IgD-negative memory B cell (primary cell): ENCODE measurements at regions not wholly inside any gene's neighbourhood (a gene's known extent, or its start where the extent isn't known, plus 50 kb on each side); places are given as distances from the start of the nearest gene placed in this dataset.
"Not testable (repeated sequence)": the region's sequence is repeated elsewhere in the genome, so short reads cannot be mapped to it uniquely, and the experiment has no call there.

Experiments
- H3K27ac Mint-ChIP-seq, 3 donors: one replicate each; pipeline ENCODE4 v1.8.0; 2020 to 2022; ENCODE audit warnings: mild to moderate bottlenecking in 3 of 3, mixed read lengths in 3 of 3, moderate library complexity in 1 of 3
- H3K27me3 Mint-ChIP-seq: one replicate; pipeline ENCODE4 v1.8.0; 2021; ENCODE audit warnings: mixed read lengths
- H3K36me3 Mint-ChIP-seq: one replicate; pipeline ENCODE4 v1.8.0; 2020; ENCODE audit warnings: mild to moderate bottlenecking, mixed read lengths
- H3K4me1 Mint-ChIP-seq, 3 donors: one replicate each; pipeline ENCODE4 v1.8.0; 2020 to 2022; ENCODE audit warnings: mixed read lengths in 3 of 3, mild to moderate bottlenecking in 1 of 3
- H3K4me3 Mint-ChIP-seq, 4 donors: one replicate each; pipeline ENCODE4 v1.8.0; 2020 to 2022; ENCODE audit warnings: mild to moderate bottlenecking in 4 of 4, mixed read lengths in 4 of 4, moderate library complexity in 3 of 4
- H3K9me3 Mint-ChIP-seq, 3 donors: one replicate each; pipeline ENCODE4 v1.8.0; 2020 to 2021; ENCODE audit warnings: mixed read lengths in 3 of 3, mild to moderate bottlenecking in 1 of 3

- H3K27me3 Mint-ChIP-seq, result no peaks in the 10 kb centered on the region
- H3K36me3 Mint-ChIP-seq, result no peaks in the 10 kb centered on the region
- no peaks in the 10 kb centered on the region for H3K4me1 Mint-ChIP-seq
- H3K4me3 Mint-ChIP-seq, result no peak overlapping the region
- H3K9me3 Mint-ChIP-seq, result peaks cover 4 to 18% (median 6%) of the 10 kb centered on the region in 3 donors
- H3K27ac Mint-ChIP-seq, result no peak overlapping the region
Measured at GRCh38 chr6:93040375-93040774, 379.0 kb downstream of the EPHA7 start.

GRCh38 chr6:93036835-93037234, 382.5 kb downstream of the EPHA7 start:
- H3K27ac Mint-ChIP-seq, result no peak overlapping the region
- no peak overlapping the region for H3K4me3 Mint-ChIP-seq
- H3K36me3 Mint-ChIP-seq, result no peaks in the 10 kb centered on the region
- H3K9me3 Mint-ChIP-seq, result peaks cover 3 to 18% (median 4%) of the 10 kb centered on the region in 3 donors
- no peaks in the 10 kb centered on the region for H3K4me1 Mint-ChIP-seq
- no peaks in the 10 kb centered on the region for H3K27me3 Mint-ChIP-seq

GRCh38 chr6:93035756-93036155, 383.6 kb downstream of the EPHA7 start:
- no peak overlapping the region for H3K27ac Mint-ChIP-seq
- no peaks in the 10 kb centered on the region for H3K4me1 Mint-ChIP-seq
- H3K27me3 Mint-ChIP-seq, result no peaks in the 10 kb centered on the region
- no peaks in the 10 kb centered on the region for H3K36me3 Mint-ChIP-seq
- peaks cover 3 to 18% (median 8%) of the 10 kb centered on the region in 3 donors for H3K9me3 Mint-ChIP-seq
- no peak overlapping the region for H3K4me3 Mint-ChIP-seq

GRCh38 chr6:93021235-93021915, 398.0 kb downstream of the EPHA7 start:
- no peaks in the 10 kb centered on the region for H3K4me1 Mint-ChIP-seq
- H3K4me3 Mint-ChIP-seq, result peak overlapping the region in 1 of 4 donors; percentile 14
- no peaks in the 10 kb centered on the region for H3K36me3 Mint-ChIP-seq
- no peaks in the 10 kb centered on the region for H3K27me3 Mint-ChIP-seq
- no peak overlapping the region for H3K27ac Mint-ChIP-seq
- peaks cover 0 to 3% (median 2%) of the 10 kb centered on the region in 3 donors for H3K9me3 Mint-ChIP-seq

GRCh38 chr6:93017626-93018025, 401.7 kb downstream of the EPHA7 start:
- Mint-ChIP-seq H3K27me3 (no peaks in the 10 kb centered on the region), H3K36me3 (no peaks in the 10 kb centered on the region), H3K9me3 (no peaks in the 10 kb centered on the region), H3K4me1 (no peaks in the 10 kb centered on the region), H3K27ac (no peak overlapping the region), H3K4me3 (no peak overlapping the region)

- H3K36me3 Mint-ChIP-seq, result no peaks in the 10 kb centered on the region
- H3K27ac Mint-ChIP-seq, result no peak overlapping the region
- no peak overlapping the region for H3K4me3 Mint-ChIP-seq
- H3K9me3 Mint-ChIP-seq, result no peaks in the 10 kb centered on the region
- H3K27me3 Mint-ChIP-seq, result no peaks in the 10 kb centered on the region
- no peaks in the 10 kb centered on the region for H3K4me1 Mint-ChIP-seq
Measured at GRCh38 chr6:93017213-93017612, 402.1 kb downstream of the EPHA7 start.

- no peaks in the 10 kb centered on the region for H3K4me1 Mint-ChIP-seq
- peaks cover 0 to 2% (median 0%) of the 10 kb centered on the region in 3 donors for H3K9me3 Mint-ChIP-seq
- H3K27me3 Mint-ChIP-seq, result no peaks in the 10 kb centered on the region
- no peaks in the 10 kb centered on the region for H3K36me3 Mint-ChIP-seq
- no peak overlapping the region for H3K4me3 Mint-ChIP-seq
- H3K27ac Mint-ChIP-seq, result no peak overlapping the region
Measured at GRCh38 chr6:93013054-93013453, 406.3 kb downstream of the EPHA7 start.

- Mint-ChIP-seq H3K27ac (no peak overlapping the region), H3K9me3 (peaks cover 0 to 8% (median 2%) of the 10 kb centered on the region in 3 donors), H3K27me3 (no peaks in the 10 kb centered on the region), H3K4me1 (no peaks in the 10 kb centered on the region), H3K4me3 (no peak overlapping the region), H3K36me3 (no peaks in the 10 kb centered on the region)
Measured at GRCh38 chr6:93008375-93008774, 411.0 kb downstream of the EPHA7 start.

GRCh38 chr6:92989656-92990055, 429.7 kb downstream of the EPHA7 start:
- Mint-ChIP-seq H3K36me3 (no peaks in the 10 kb centered on the region), H3K27me3 (no peaks in the 10 kb centered on the region), H3K4me3 (no peak overlapping the region), H3K9me3 (peaks cover 0 to 4% (median 2%) of the 10 kb centered on the region in 3 donors), H3K4me1 (no peaks in the 10 kb centered on the region), H3K27ac (no peak overlapping the region)

GRCh38 chr6:92979281-92979680, 440.1 kb downstream of the EPHA7 start:
- H3K36me3 Mint-ChIP-seq, result no peaks in the 10 kb centered on the region

GRCh38 chr6:92977018-92977417, 442.3 kb downstream of the EPHA7 start:
- Mint-ChIP-seq H3K27me3 (no peaks in the 10 kb centered on the region), H3K36me3 (no peaks in the 10 kb centered on the region), H3K9me3 (peaks cover 0 to 18% (median 2%) of the 10 kb centered on the region in 3 donors), H3K4me1 (no peaks in the 10 kb centered on the region), H3K27ac (no peak overlapping the region), H3K4me3 (no peak overlapping the region)

More at GRCh38 chr6:92979281-92979680, 440.1 kb downstream of the EPHA7 start:
- H3K9me3 Mint-ChIP-seq, result peaks cover 0 to 21% (median 0%) of the 10 kb centered on the region in 3 donors
- H3K4me3 Mint-ChIP-seq, result no peak overlapping the region
- no peak overlapping the region for H3K27ac Mint-ChIP-seq
- H3K4me1 Mint-ChIP-seq, result no peaks in the 10 kb centered on the region
- H3K27me3 Mint-ChIP-seq, result no peaks in the 10 kb centered on the region

- Mint-ChIP-seq H3K27me3 (no peaks in the 10 kb centered on the region), H3K27ac (no peak overlapping the region), H3K4me1 (no peaks in the 10 kb centered on the region), H3K4me3 (no peak overlapping the region), H3K36me3 (no peaks in the 10 kb centered on the region), H3K9me3 (peaks cover 0 to 2% (median 0%) of the 10 kb centered on the region in 3 donors)
Measured at GRCh38 chr6:92967362-92967761, 452.0 kb downstream of the EPHA7 start.

GRCh38 chr6:92962846-92963245, 456.5 kb downstream of the EPHA7 start:
- H3K4me1 Mint-ChIP-seq, result no peaks in the 10 kb centered on the region
- H3K36me3 Mint-ChIP-seq, result no peaks in the 10 kb centered on the region
- H3K4me3 Mint-ChIP-seq, result no peak overlapping the region
- H3K27me3 Mint-ChIP-seq, result no peaks in the 10 kb centered on the region
- no peak overlapping the region for H3K27ac Mint-ChIP-seq
- H3K9me3 Mint-ChIP-seq, result peaks cover 0 to 19% (median 0%) of the 10 kb centered on the region in 3 donors

- not testable (repeated sequence) for H3K4me1 Mint-ChIP-seq, H3K27me3 Mint-ChIP-seq, H3K27ac Mint-ChIP-seq, H3K4me3 Mint-ChIP-seq, H3K9me3 Mint-ChIP-seq, H3K36me3 Mint-ChIP-seq
Measured at GRCh38 chr6:92952111-92952510, 467.2 kb downstream of the EPHA7 start.

- peaks cover 0 to 1% (median 0%) of the 10 kb centered on the region in 3 donors for H3K4me1 Mint-ChIP-seq
- H3K9me3 Mint-ChIP-seq, result peaks cover 0 to 4% (median 0%) of the 10 kb centered on the region in 3 donors
- H3K4me3 Mint-ChIP-seq, result no peak overlapping the region
- H3K36me3 Mint-ChIP-seq, result no peaks in the 10 kb centered on the region
- no peaks in the 10 kb centered on the region for H3K27me3 Mint-ChIP-seq
- no peak overlapping the region for H3K27ac Mint-ChIP-seq
Measured at GRCh38 chr6:92945799-92946198, 473.6 kb downstream of the EPHA7 start.

GRCh38 chr6:92944132-92944531, 475.2 kb downstream of the EPHA7 start:
- peaks cover 0 to 4% (median 0%) of the 10 kb centered on the region in 3 donors for H3K9me3 Mint-ChIP-seq
- no peaks in the 10 kb centered on the region for H3K27me3 Mint-ChIP-seq
- H3K36me3 Mint-ChIP-seq, result no peaks in the 10 kb centered on the region
- H3K4me1 Mint-ChIP-seq, result peaks cover 0 to 1% (median 0%) of the 10 kb centered on the region in 3 donors
- H3K4me3 Mint-ChIP-seq, result no peak overlapping the region
- no peak overlapping the region for H3K27ac Mint-ChIP-seq
